Activated naive CD4-positive, alpha-beta T cell treated with anti-CD3 and anti-CD28 coated beads, Interleukin-2, amount 10 ng/mL, durations not matched to agents 7 days and 5 days (primary cell): ENCODE measurements at regions not wholly inside any gene's neighbourhood (a gene's known extent, or its start where the extent isn't known, plus 50 kb on each side); places are given as distances from the start of the nearest gene placed in this dataset.

Experiments used
- CTCF ChIA-PET: fragments of 350-600 bp; sonication (Branson Sonifier 250); formaldehyde crosslinking; loops from one replicate; lab custom pipeline; 2021; ENCODE audit warnings: antibody characterized with exemption; lab: Charles Lee
- DNase-seq: peaks from one replicate; pipeline ENCODE4 v3.0.0-alpha.2; 2020
- H3K27ac Mint-ChIP-seq: one replicate; pipeline ENCODE4 v1.8.0; 2021; ENCODE audit warnings: mild to moderate bottlenecking, moderate library complexity, mixed read lengths
- H3K27me3 Mint-ChIP-seq: one replicate; pipeline ENCODE4 v1.8.0; 2021; ENCODE audit warnings: mild to moderate bottlenecking, mixed read lengths
- H3K36me3 Mint-ChIP-seq: one replicate; pipeline ENCODE4 v1.8.0; 2021; ENCODE audit warnings: mixed read lengths
- H3K4me1 Mint-ChIP-seq: one replicate; pipeline ENCODE4 v1.8.0; 2021; ENCODE audit warnings: mixed read lengths
- H3K4me3 Mint-ChIP-seq: one replicate; pipeline ENCODE4 v1.8.0; 2021; ENCODE audit warnings: mild to moderate bottlenecking, moderate library complexity, mixed read lengths
- H3K9me3 Mint-ChIP-seq: one replicate; pipeline ENCODE4 v1.8.0; 2021; ENCODE audit warnings: mixed read lengths

- H3K27me3 Mint-ChIP-seq = no peaks in the 10 kb centered on the region
- no peak overlapping the region for H3K27ac Mint-ChIP-seq
- no peak overlapping the region for H3K4me3 Mint-ChIP-seq
- CTCF ChIA-PET = no interaction called here
- H3K4me1 Mint-ChIP-seq = no peaks in the 10 kb centered on the region
- H3K9me3 Mint-ChIP-seq = peaks cover 8% of the 10 kb centered on the region
- DNase-seq = no peak
- H3K36me3 Mint-ChIP-seq = no peaks in the 10 kb centered on the region
These were observed 285.7 kb upstream of the ZP4 start for GRCh38 chr1:238176441-238176840.

GRCh38 chr1:238171985-238172384 is 281.3 kb upstream of the ZP4 start:
- H3K27me3 Mint-ChIP-seq = no peaks in the 10 kb centered on the region
- CTCF ChIA-PET = no interaction called here
- no peak overlapping the region for H3K4me3 Mint-ChIP-seq
- DNase-seq = no peak
- H3K4me1 Mint-ChIP-seq = no peaks in the 10 kb centered on the region
- H3K36me3 Mint-ChIP-seq = no peaks in the 10 kb centered on the region
- no peak overlapping the region for H3K27ac Mint-ChIP-seq
- peaks cover 7% of the 10 kb centered on the region for H3K9me3 Mint-ChIP-seq

- CTCF ChIA-PET = no interaction called here
- Mint-ChIP-seq H3K4me3 (no peak overlapping the region), H3K27me3 (no peaks in the 10 kb centered on the region), H3K36me3 (no peaks in the 10 kb centered on the region), H3K27ac (no peak overlapping the region), H3K4me1 (no peaks in the 10 kb centered on the region), H3K9me3 (peaks cover 12% of the 10 kb centered on the region)
- DNase-seq = no peak
These were observed 271.2 kb upstream of the ZP4 start for GRCh38 chr1:238161955-238162354.

- H3K9me3 Mint-ChIP-seq = peaks cover 6% of the 10 kb centered on the region
- H3K36me3 Mint-ChIP-seq = no peaks in the 10 kb centered on the region
- CTCF ChIA-PET = no interaction called here
- no peak for DNase-seq
- H3K27me3 Mint-ChIP-seq = no peaks in the 10 kb centered on the region
- H3K4me1 Mint-ChIP-seq = no peaks in the 10 kb centered on the region
- H3K27ac Mint-ChIP-seq = no peak overlapping the region
- H3K4me3 Mint-ChIP-seq = no peak overlapping the region
These were observed 263.2 kb upstream of the ZP4 start for GRCh38 chr1:238153939-238154338.

- H3K9me3 Mint-ChIP-seq = peaks cover 6% of the 10 kb centered on the region
- no peak overlapping the region for H3K27ac Mint-ChIP-seq
- no peaks in the 10 kb centered on the region for H3K36me3 Mint-ChIP-seq
- H3K4me1 Mint-ChIP-seq = no peaks in the 10 kb centered on the region
- DNase-seq = no peak
- no peaks in the 10 kb centered on the region for H3K27me3 Mint-ChIP-seq
- H3K4me3 Mint-ChIP-seq = no peak overlapping the region
- CTCF ChIA-PET = no interaction called here
These were observed 262.5 kb upstream of the ZP4 start for GRCh38 chr1:238153253-238153652.

GRCh38 chr1:238152119-238152518 is 261.4 kb upstream of the ZP4 start:
- H3K4me1 Mint-ChIP-seq = no peaks in the 10 kb centered on the region
- no peaks in the 10 kb centered on the region for H3K36me3 Mint-ChIP-seq
- H3K9me3 Mint-ChIP-seq = peaks cover 6% of the 10 kb centered on the region
- no peak for DNase-seq
- H3K4me3 Mint-ChIP-seq = no peak overlapping the region
- CTCF ChIA-PET = no interaction called here
- H3K27me3 Mint-ChIP-seq = no peaks in the 10 kb centered on the region
- no peak overlapping the region for H3K27ac Mint-ChIP-seq

- DNase-seq = no peak
These were observed 252.3 kb upstream of the ZP4 start for GRCh38 chr1:238143038-238143437.

GRCh38 chr1:238141353-238141752 is 250.6 kb upstream of the ZP4 start:
- CTCF ChIA-PET = no interaction called here
- peaks cover 2% of the 10 kb centered on the region for H3K9me3 Mint-ChIP-seq
- DNase-seq = no peak
- H3K27me3 Mint-ChIP-seq = no peaks in the 10 kb centered on the region
- no peak overlapping the region for H3K27ac Mint-ChIP-seq
- H3K4me3 Mint-ChIP-seq = no peak overlapping the region
- H3K4me1 Mint-ChIP-seq = no peaks in the 10 kb centered on the region
- no peaks in the 10 kb centered on the region for H3K36me3 Mint-ChIP-seq

More at GRCh38 chr1:238143038-238143437, 252.3 kb upstream of the ZP4 start:
- no peaks in the 10 kb centered on the region for H3K4me1 Mint-ChIP-seq
- no peaks in the 10 kb centered on the region for H3K36me3 Mint-ChIP-seq
- no peaks in the 10 kb centered on the region for H3K9me3 Mint-ChIP-seq
- no peak overlapping the region for H3K27ac Mint-ChIP-seq
- no peaks in the 10 kb centered on the region for H3K27me3 Mint-ChIP-seq
- H3K4me3 Mint-ChIP-seq = no peak overlapping the region
- CTCF ChIA-PET = no interaction called here

- Mint-ChIP-seq H3K36me3 (no peaks in the 10 kb centered on the region), H3K4me1 (no peaks in the 10 kb centered on the region), H3K27ac (no peak overlapping the region), H3K27me3 (no peaks in the 10 kb centered on the region), H3K9me3 (peaks cover 2% of the 10 kb centered on the region), H3K4me3 (no peak overlapping the region)
- DNase-seq = no peak
- CTCF ChIA-PET = no interaction called here
These were observed 249.0 kb upstream of the ZP4 start for GRCh38 chr1:238139713-238140112.

GRCh38 chr1:238138059-238138626 is 247.4 kb upstream of the ZP4 start:
- no peaks in the 10 kb centered on the region for H3K27me3 Mint-ChIP-seq
- no peak for DNase-seq
- H3K9me3 Mint-ChIP-seq = peaks cover 2% of the 10 kb centered on the region
- H3K36me3 Mint-ChIP-seq = no peaks in the 10 kb centered on the region
- H3K27ac Mint-ChIP-seq = no peak overlapping the region
- CTCF ChIA-PET = no interaction called here
- H3K4me3 Mint-ChIP-seq = no peak overlapping the region
- H3K4me1 Mint-ChIP-seq = no peaks in the 10 kb centered on the region

- DNase-seq = no peak
- CTCF ChIA-PET = no interaction called here
- H3K4me3 Mint-ChIP-seq = no peak overlapping the region
These were observed 245.3 kb upstream of the ZP4 start for GRCh38 chr1:238135708-238136664.

GRCh38 chr1:238129677-238130076 is 239.0 kb upstream of the ZP4 start:
- no peak for DNase-seq
- no peak overlapping the region for H3K4me3 Mint-ChIP-seq
- CTCF ChIA-PET = interaction anchor here (0.6 kb wide), 1 partner anchor 967 kb away, joined by 3 read pairs; no protein-coding TSS in a partner anchor

More at GRCh38 chr1:238135708-238136664, 245.3 kb upstream of the ZP4 start:
- H3K9me3 Mint-ChIP-seq = peaks cover 2% of the 10 kb centered on the region
- H3K27me3 Mint-ChIP-seq = no peaks in the 10 kb centered on the region
- no peaks in the 10 kb centered on the region for H3K36me3 Mint-ChIP-seq
- H3K4me1 Mint-ChIP-seq = no peaks in the 10 kb centered on the region
- no peak overlapping the region for H3K27ac Mint-ChIP-seq

GRCh38 chr1:238123201-238123600 is 232.5 kb upstream of the ZP4 start:
- CTCF ChIA-PET = no interaction called here
- no peaks in the 10 kb centered on the region for H3K27me3 Mint-ChIP-seq
- H3K27ac Mint-ChIP-seq = no peak overlapping the region
- no peak overlapping the region for H3K4me3 Mint-ChIP-seq
- DNase-seq = no peak
- no peaks in the 10 kb centered on the region for H3K36me3 Mint-ChIP-seq
- peaks cover 3% of the 10 kb centered on the region for H3K9me3 Mint-ChIP-seq
- no peaks in the 10 kb centered on the region for H3K4me1 Mint-ChIP-seq

More at GRCh38 chr1:238129677-238130076, 239.0 kb upstream of the ZP4 start:
- Mint-ChIP-seq H3K27ac (no peak overlapping the region), H3K4me1 (no peaks in the 10 kb centered on the region), H3K9me3 (peaks cover 2% of the 10 kb centered on the region), H3K36me3 (no peaks in the 10 kb centered on the region), H3K27me3 (no peaks in the 10 kb centered on the region)

- no peaks in the 10 kb centered on the region for H3K4me1 Mint-ChIP-seq
- H3K9me3 Mint-ChIP-seq = peaks cover 2% of the 10 kb centered on the region
- no peak overlapping the region for H3K4me3 Mint-ChIP-seq
These were observed 229.1 kb upstream of the ZP4 start for GRCh38 chr1:238119861-238120260.

GRCh38 chr1:238119060-238119459 is 228.3 kb upstream of the ZP4 start:
- Mint-ChIP-seq H3K9me3 (peaks cover 2% of the 10 kb centered on the region), H3K36me3 (no peaks in the 10 kb centered on the region), H3K27me3 (no peaks in the 10 kb centered on the region), H3K27ac (no peak overlapping the region), H3K4me3 (no peak overlapping the region), H3K4me1 (no peaks in the 10 kb centered on the region)
- CTCF ChIA-PET = no interaction called here
- no peak for DNase-seq

More at GRCh38 chr1:238119861-238120260, 229.1 kb upstream of the ZP4 start:
- H3K36me3 Mint-ChIP-seq = no peaks in the 10 kb centered on the region
- no peak overlapping the region for H3K27ac Mint-ChIP-seq
- CTCF ChIA-PET = no interaction called here
- H3K27me3 Mint-ChIP-seq = no peaks in the 10 kb centered on the region
- no peak for DNase-seq
